ENCODE measurements at regions not wholly inside any gene's neighbourhood (a gene's known extent, or its start where the extent isn't known, plus 50 kb on each side); places are given as distances from the start of the nearest gene placed in this dataset.
A peak's percentile ranks its signal among the peaks of the same experiment; 100 is the strongest.
"Not testable (repeated sequence)": the region's sequence is repeated elsewhere in the genome, so short reads cannot be mapped to it uniquely, and the experiment has no call there.

- no peak for TF ChIP-seq ZFX (IDR thresholded peaks at IDR 0.05; ENCODE audit: borderline replicate concordance)
- no peak for TF ChIP-seq CTCF (IDR thresholded peaks at IDR 0.05)
- no peak overlapping the region for H3K27ac ChIP-seq
Measured at GRCh38 chrY:19570999-19571398, 173.5 kb downstream of the KDM5D start.

- TF ChIP-seq ZFX (IDR thresholded peaks at IDR 0.05; ENCODE audit: borderline replicate concordance): no peak
- TF ChIP-seq CTCF (IDR thresholded peaks at IDR 0.05): no peak
- peak overlapping the region; percentile 81 for H3K27ac ChIP-seq
Measured at GRCh38 chrY:19567943-19568342, 176.6 kb downstream of the KDM5D start.

- H3K27ac ChIP-seq: peak overlapping the region; percentile 81
- TF ChIP-seq ZFX (IDR thresholded peaks at IDR 0.05; ENCODE audit: borderline replicate concordance): no peak
- no peak for TF ChIP-seq CTCF (IDR thresholded peaks at IDR 0.05)
Measured at GRCh38 chrY:19567051-19567921, 177.2 kb downstream of the KDM5D start.

- TF ChIP-seq ZFX (IDR thresholded peaks at IDR 0.05; ENCODE audit: borderline replicate concordance) (no peak), CTCF (IDR thresholded peaks at IDR 0.05) (no peak)
- H3K27ac ChIP-seq: no peak overlapping the region
Measured at GRCh38 chrY:19559161-19559560, 185.4 kb downstream of the KDM5D start.

- H3K27ac ChIP-seq: no peak overlapping the region
Measured at GRCh38 chrY:19549671-19550466, 194.7 kb downstream of the KDM5D start.

GRCh38 chrY:19541475-19542306 is 202.8 kb downstream of the KDM5D start:
- no peak for TF ChIP-seq ZFX (IDR thresholded peaks at IDR 0.05; ENCODE audit: borderline replicate concordance)
- TF ChIP-seq CTCF (IDR thresholded peaks at IDR 0.05): no peak
- no peak overlapping the region for H3K27ac ChIP-seq

More at GRCh38 chrY:19549671-19550466, 194.7 kb downstream of the KDM5D start:
- TF ChIP-seq ZFX (IDR thresholded peaks at IDR 0.05; ENCODE audit: borderline replicate concordance): no peak
- TF ChIP-seq CTCF (IDR thresholded peaks at IDR 0.05): no peak

- not testable (repeated sequence) for H3K27ac ChIP-seq
Measured at GRCh38 chrY:19535697-19536096, 208.8 kb downstream of the KDM5D start.
